A673 (cell line): ENCODE measurements at regions not wholly inside any gene's neighbourhood (a gene's known extent, or its start where the extent isn't known, plus 50 kb on each side); places are given as distances from the start of the nearest gene placed in this dataset.
"Not testable (repeated sequence)": the region's sequence is repeated elsewhere in the genome, so short reads cannot be mapped to it uniquely, and the experiment has no call there.

ENCODE experiments used
- BruUV-seq: library from RNA; stranded (reverse); fragments of 400-500 nt; replicated peaks from 2 replicates; lab custom pipeline; 2021; lab: Mats Ljungman, UMichigan
- CTCF ChIA-PET: fragments of 300-600 bp; sonication (Branson Sonifier 250); formaldehyde crosslinking; loops from one replicate; lab custom pipeline; 2022; ENCODE audit warnings: antibody characterized with exemption; lab: Charles Lee
- POLR2A ChIA-PET: fragments of 300-600 bp; sonication (Branson Sonifier 250); formaldehyde crosslinking; loops from one replicate; lab custom pipeline; 2022; ENCODE audit warnings: antibody characterized with exemption; ENCODE audit not compliant: low non-redundant PET; lab: Charles Lee
- DNase-seq: peaks from one replicate; pipeline ENCODE4 v3.0.0-alpha.2; 2015; ENCODE audit warnings: low spot score
- H3K27ac ChIP-seq: fragments of 200-600 bp; sonication (generic); 2 replicates; pipeline ENCODE4 v1.5.1; 2016; ENCODE audit warnings: mixed run types, low read depth, mild to moderate bottlenecking, mixed read lengths, antibody characterized with exemption, low read length; ENCODE audit not compliant: poor library complexity, severe bottlenecking
- H3K27me3 ChIP-seq: fragments of 200-600 bp; sonication (generic); replicated peaks from 2 replicates; pipeline ENCODE4 v1.6.1; 2017; ENCODE audit warnings: mixed run types, low read depth, mild to moderate bottlenecking, mixed read lengths, antibody characterized with exemption, low read length; ENCODE audit not compliant: insufficient read depth, poor library complexity
- H3K36me3 ChIP-seq: fragments of 200-600 bp; sonication (generic); 2 replicates; pipeline ENCODE4 v1.6.1; 2016; ENCODE audit warnings: mixed run types, mild to moderate bottlenecking, mixed read lengths, antibody characterized with exemption, low read length; ENCODE audit not compliant: insufficient read depth, poor library complexity, severe bottlenecking
- H3K4me1 ChIP-seq: fragments of 200-600 bp; sonication (generic); 2 replicates; pipeline ENCODE4 v1.6.1; 2017; ENCODE audit warnings: mixed run types, mild to moderate bottlenecking, mixed read lengths, antibody characterized with exemption, low read length; ENCODE audit not compliant: insufficient read depth, poor library complexity, severe bottlenecking
- H3K4me3 ChIP-seq: fragments of 200-600 bp; sonication (generic); 2 replicates; pipeline ENCODE4 v1.5.1; 2016; ENCODE audit warnings: low read depth, mixed run types, mild to moderate bottlenecking, mixed read lengths, low read length; ENCODE audit not compliant: poor library complexity, severe bottlenecking
- H3K9me3 ChIP-seq: fragments of 200-600 bp; sonication (generic); 2 replicates; pipeline ENCODE4 v1.6.1; 2016; ENCODE audit warnings: mixed run types, low read depth, mild to moderate bottlenecking, mixed read lengths, antibody characterized with exemption, low read length; ENCODE audit not compliant: poor library complexity, severe bottlenecking
- EZH2 ChIP-seq: fragments of 200-600 bp; sonication (generic); IDR thresholded peaks from 2 replicates; pipeline ENCODE4 v1.6.1; 2017; ENCODE audit warnings: borderline replicate concordance, low read depth, mild to moderate bottlenecking, mixed read lengths, antibody characterized with exemption, low read length; ENCODE audit not compliant: poor library complexity, severe bottlenecking
- intact Hi-C: fragments of 100-400 bp; cut with micrococcal nuclease; formaldehyde crosslinking; loops from one replicate; pipeline ENCODE4 v1.10.0; 2022; ENCODE audit not compliant: unreplicated experiment
- TF ChIP-seq, protein P1 (sequence below): fragments of 300-800, 200-600 bp; sonication (generic); conservative IDR thresholded peaks from 2 replicates; pipeline ENCODE4 v1.5.1; 2017; ENCODE audit warnings: low read depth, mild to moderate bottlenecking, antibody characterized with exemption, low read length, moderate library complexity, mixed read lengths

DNA sequence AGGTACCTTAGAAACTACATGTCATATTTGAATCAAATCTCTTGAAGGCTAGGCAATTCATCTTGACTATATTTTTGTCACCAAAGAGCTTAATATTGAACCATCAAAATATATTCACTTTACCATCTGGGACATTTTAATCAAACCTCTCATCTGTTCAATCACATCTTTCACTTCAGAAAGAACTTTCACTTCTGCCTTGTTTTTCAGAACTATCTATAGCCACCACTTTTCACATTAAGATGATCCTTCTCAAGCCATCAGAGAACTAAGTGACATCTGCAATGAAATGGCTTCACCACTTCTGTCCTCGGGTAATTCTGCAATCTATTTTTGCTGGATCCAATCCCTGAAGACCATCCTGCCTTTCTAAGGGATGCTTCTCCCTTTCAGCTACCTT is 57.8 kb downstream of the OR2B2 start:
- TF ChIP-seq, protein P1, sequence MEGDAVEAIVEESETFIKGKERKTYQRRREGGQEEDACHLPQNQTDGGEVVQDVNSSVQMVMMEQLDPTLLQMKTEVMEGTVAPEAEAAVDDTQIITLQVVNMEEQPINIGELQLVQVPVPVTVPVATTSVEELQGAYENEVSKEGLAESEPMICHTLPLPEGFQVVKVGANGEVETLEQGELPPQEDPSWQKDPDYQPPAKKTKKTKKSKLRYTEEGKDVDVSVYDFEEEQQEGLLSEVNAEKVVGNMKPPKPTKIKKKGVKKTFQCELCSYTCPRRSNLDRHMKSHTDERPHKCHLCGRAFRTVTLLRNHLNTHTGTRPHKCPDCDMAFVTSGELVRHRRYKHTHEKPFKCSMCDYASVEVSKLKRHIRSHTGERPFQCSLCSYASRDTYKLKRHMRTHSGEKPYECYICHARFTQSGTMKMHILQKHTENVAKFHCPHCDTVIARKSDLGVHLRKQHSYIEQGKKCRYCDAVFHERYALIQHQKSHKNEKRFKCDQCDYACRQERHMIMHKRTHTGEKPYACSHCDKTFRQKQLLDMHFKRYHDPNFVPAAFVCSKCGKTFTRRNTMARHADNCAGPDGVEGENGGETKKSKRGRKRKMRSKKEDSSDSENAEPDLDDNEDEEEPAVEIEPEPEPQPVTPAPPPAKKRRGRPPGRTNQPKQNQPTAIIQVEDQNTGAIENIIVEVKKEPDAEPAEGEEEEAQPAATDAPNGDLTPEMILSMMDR: no peak
- TF ChIP-seq EZH2: no peak
- intact Hi-C loops: no loop called here
- no peaks in the 10 kb centered on the region for H3K36me3 ChIP-seq
- CTCF ChIA-PET: no interaction called here
- H3K27ac ChIP-seq: no peak overlapping the region
- H3K4me1 ChIP-seq: no peaks in the 10 kb centered on the region
- BruUV-seq: no TSS peak
- no peak overlapping the region for H3K4me3 ChIP-seq
- H3K9me3 ChIP-seq: no peaks in the 10 kb centered on the region
- DNase-seq: no peak
- H3K27me3 ChIP-seq: no peaks in the 10 kb centered on the region
- POLR2A ChIA-PET: no interaction called here

DNA sequence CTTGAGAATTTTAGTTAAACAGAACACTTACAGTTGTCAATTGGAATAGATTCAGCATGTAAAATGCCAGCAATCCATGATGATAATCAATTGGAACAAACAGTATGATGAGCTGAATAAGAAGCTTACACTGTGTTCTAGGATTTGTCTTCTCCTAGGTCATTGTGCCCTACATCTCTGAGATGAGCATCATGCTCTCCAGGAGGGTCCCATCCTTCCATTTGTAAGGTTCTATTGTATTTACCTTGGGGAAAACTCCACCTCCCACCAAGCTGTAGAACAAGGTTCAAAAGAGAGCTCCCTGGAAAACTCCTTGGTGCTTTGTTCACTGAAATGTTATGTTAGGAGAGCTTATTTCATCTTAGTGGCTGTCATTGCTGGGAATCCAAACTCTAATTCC is 60.8 kb downstream of the OR2B2 start:
- POLR2A ChIA-PET: interaction anchor here (0.7 kb wide), 1 partner anchor 12 kb away, joined by 3 read pairs; no protein-coding TSS in a partner anchor
- CTCF ChIA-PET: no interaction called here
- intact Hi-C loops: no loop called here

DNA sequence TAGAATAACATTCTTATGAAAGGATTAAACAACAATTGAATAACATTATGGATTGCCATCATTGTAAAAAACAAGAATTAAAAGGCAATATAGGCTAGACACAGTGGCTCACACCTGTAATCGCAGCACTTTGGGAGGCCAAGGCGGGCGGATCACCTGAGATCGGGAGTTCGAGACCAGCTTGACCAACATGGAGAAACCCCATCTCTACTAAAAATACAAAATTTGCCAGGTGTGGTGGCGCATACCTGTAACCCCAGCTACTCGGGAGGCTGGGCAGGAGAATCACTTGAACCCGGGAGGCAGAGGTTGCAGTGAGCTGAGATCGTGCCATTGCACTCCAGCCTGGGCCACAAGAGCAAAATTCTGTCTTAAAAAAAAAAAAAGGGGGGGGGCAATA is 63.2 kb downstream of the OR2B2 start:
- H3K9me3 ChIP-seq, H3K4me1 ChIP-seq, CTCF ChIA-PET, DNase-seq, H3K4me3 ChIP-seq, H3K27me3 ChIP-seq, H3K36me3 ChIP-seq, intact Hi-C loops, H3K27ac ChIP-seq, BruUV-seq: not testable (repeated sequence)
- POLR2A ChIA-PET: interaction anchor here (0.5 to 0.7 kb wide), 2 partner anchors 16 to 19 kb away, joined by 3 read pairs; a partner anchor contains a TSS

More for the DNA sequence above, 60.8 kb downstream of the OR2B2 start:
- TF ChIP-seq, protein P1: no peak
- TF ChIP-seq EZH2: no peak
- Histone ChIP-seq H3K4me1 (no peaks in the 10 kb centered on the region), H3K27me3 (no peaks in the 10 kb centered on the region), H3K9me3 (no peaks in the 10 kb centered on the region), H3K4me3 (no peak overlapping the region), H3K27ac (no peak overlapping the region), H3K36me3 (no peaks in the 10 kb centered on the region)
- no peak for DNase-seq
- no TSS peak for BruUV-seq

DNA sequence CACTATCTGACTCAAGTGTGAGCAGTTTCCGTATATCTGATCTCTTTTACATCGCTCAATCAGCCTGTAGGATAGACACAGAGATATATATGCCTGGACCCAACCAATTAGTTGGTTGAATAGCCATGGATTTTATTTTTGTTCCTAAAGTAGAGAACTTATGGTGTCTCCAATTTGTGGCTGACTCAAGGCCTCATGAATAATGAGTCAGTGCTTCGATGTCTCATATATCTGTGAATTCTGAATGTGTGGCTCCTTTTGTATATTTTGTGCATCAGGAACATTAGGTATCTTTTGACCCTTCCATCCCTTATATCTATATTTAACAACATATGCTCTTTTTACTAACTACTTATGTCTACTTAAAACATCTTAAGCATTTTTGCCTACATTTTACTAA is 64.5 kb downstream of the OR2B2 start:
- H3K27me3 ChIP-seq: no peaks in the 10 kb centered on the region
- intact Hi-C loops: no loop called here

More for the DNA sequence above, 64.5 kb downstream of the OR2B2 start:
- Histone ChIP-seq H3K4me1 (no peaks in the 10 kb centered on the region), H3K9me3 (no peaks in the 10 kb centered on the region), H3K36me3 (no peaks in the 10 kb centered on the region), H3K27ac (no peak overlapping the region), H3K4me3 (no peak overlapping the region)
- POLR2A ChIA-PET: no interaction called here
- no peak for DNase-seq
- no TSS peak for BruUV-seq
- CTCF ChIA-PET: no interaction called here
- TF ChIP-seq, protein P1: no peak
- no peak for TF ChIP-seq EZH2
